ENCODE measurements at regions not wholly inside any gene's neighbourhood (a gene's known extent, or its start where the extent isn't known, plus 50 kb on each side); places are given as distances from the start of the nearest gene placed in this dataset.

DNA sequence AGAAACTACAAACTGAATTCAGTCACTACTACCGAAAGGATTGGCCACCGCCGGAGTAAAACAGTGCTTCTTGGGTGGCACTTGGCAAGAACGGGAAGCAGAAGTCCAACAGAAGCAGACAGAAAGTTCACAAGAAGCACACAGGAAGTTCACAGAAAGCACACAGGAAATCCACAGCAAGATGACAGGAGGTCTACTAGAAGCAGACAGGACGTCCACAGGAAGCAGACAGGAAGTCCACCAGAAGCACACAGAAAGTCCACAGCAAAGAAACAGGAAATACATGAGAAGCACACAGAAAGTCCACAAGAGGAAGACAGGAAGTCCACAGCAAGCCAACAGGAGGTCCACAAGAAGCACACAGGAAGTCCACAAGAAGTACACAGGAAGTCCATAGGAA lies 399.2 kb upstream of the AUTS2 start:
- DNase-seq (ENCODE audit: extremely low read depth, low read depth), result no peak

DNA sequence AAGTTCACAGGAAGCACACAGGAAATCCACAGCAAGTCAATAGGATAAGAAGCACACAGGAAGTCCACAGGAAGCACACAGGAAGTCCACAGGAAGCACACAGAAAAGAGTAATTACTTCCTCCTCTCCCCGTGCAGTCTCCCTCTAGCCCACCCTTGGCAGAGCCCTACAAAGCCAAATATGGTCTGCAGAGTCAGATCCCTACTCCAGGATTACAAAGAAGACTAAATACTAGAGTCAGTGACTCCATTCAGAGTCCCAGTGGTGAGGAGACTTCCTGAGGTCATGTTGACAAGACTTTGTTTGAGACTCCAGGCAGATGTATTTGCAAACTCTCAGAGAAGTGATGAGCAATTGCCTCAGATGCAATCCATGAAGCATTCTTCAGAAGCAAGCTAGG lies 398.6 kb upstream of the AUTS2 start:
- TF ChIP-seq, protein P1, sequence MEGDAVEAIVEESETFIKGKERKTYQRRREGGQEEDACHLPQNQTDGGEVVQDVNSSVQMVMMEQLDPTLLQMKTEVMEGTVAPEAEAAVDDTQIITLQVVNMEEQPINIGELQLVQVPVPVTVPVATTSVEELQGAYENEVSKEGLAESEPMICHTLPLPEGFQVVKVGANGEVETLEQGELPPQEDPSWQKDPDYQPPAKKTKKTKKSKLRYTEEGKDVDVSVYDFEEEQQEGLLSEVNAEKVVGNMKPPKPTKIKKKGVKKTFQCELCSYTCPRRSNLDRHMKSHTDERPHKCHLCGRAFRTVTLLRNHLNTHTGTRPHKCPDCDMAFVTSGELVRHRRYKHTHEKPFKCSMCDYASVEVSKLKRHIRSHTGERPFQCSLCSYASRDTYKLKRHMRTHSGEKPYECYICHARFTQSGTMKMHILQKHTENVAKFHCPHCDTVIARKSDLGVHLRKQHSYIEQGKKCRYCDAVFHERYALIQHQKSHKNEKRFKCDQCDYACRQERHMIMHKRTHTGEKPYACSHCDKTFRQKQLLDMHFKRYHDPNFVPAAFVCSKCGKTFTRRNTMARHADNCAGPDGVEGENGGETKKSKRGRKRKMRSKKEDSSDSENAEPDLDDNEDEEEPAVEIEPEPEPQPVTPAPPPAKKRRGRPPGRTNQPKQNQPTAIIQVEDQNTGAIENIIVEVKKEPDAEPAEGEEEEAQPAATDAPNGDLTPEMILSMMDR (IDR thresholded peaks at IDR 0.05; ENCODE audit: low read depth, low read length), result no peak
- no peak for DNase-seq (ENCODE audit: extremely low read depth, low read depth)

More for the DNA sequence above, 399.2 kb upstream of the AUTS2 start:
- TF ChIP-seq, protein P1 (IDR thresholded peaks at IDR 0.05; ENCODE audit: low read depth, low read length), result no peak

DNA sequence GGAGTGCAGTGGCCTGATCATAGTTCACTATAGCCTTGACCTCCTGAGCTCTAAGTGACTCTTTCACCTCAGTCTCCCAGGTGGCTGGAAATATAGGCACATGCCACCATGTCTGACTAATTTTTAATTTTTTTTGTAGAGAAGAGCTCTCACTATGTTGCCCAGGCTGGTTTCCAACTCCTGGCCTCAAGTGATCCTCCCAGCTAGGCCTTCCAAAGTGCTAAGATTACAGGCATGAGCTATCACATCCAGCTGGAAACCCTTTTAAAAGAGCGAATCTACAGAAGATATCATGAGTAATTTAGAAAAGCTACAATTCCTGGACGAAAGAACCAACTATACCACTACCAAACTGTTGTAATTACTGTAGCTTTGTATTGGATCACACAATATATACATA lies 394.4 kb upstream of the AUTS2 start:
- TF ChIP-seq, protein P1 (IDR thresholded peaks at IDR 0.05; ENCODE audit: low read depth, low read length), result no peak

DNA sequence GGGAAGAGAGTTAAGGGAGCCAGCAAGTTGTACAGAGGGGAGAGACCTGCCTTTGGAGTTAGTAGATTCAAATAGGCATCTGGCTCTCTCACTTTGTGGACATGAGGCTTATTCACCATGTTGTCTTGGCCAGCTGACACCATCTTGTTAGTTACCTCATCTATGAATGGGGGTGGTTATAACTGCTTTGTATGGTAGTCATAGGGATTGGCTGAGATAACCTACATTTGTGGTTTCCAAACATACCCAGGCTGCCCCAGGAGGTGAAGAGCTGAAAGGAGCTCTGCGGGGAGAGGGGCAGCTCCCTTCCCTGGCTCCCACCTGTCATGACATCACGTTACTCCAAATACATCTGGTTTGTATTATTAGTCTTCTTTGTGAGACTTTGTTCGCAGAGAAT lies 393.3 kb upstream of the AUTS2 start:
- DNase-seq (ENCODE audit: extremely low read depth, low read depth), result no peak
- TF ChIP-seq, protein P1 (IDR thresholded peaks at IDR 0.05; ENCODE audit: low read depth, low read length), result no peak

More for the DNA sequence above, 394.4 kb upstream of the AUTS2 start:
- no peak for DNase-seq (ENCODE audit: extremely low read depth, low read depth)

DNA sequence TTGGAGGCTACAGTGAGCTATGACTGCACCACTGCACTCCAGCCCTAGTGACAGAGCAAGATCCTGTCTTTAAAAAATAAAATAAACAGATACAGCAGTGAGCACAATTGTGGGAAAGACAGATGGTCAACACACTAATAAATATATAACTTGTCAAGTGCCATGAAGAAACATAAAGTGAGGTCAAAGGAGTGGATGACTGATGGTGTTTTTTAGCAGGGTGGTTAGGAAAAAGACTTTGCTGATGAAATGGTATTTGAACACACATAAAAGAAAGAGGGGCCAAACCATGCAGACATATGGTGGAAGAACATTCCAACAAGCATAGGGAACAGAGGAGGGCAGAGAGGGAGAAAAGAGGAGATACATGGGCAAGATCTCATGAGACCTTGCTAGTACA lies 392.7 kb upstream of the AUTS2 start:
- no peak for DNase-seq (ENCODE audit: extremely low read depth, low read depth)
- TF ChIP-seq, protein P1 (IDR thresholded peaks at IDR 0.05; ENCODE audit: low read depth, low read length), result no peak

DNA sequence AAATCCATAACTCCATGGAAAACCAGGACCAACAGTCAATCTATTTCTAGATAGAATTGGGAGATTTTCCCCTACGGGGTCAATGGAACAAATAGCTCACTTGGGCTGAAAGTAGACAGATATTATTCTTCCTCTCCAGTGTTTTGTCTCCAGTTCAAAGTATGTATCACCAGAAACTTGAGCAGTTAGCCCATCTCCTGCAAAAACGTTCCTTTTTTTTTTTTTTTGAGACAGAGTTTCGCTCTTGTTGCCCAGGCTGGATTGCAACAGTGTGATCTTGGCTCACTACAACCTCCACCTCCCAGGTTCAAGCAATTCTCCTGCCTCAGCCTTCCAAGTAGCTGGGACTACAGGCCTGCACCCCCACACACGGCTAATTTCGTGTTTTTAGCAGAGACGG lies 390.0 kb upstream of the AUTS2 start:
- TF ChIP-seq, protein P1 (IDR thresholded peaks at IDR 0.05; ENCODE audit: low read depth, low read length), result no peak
- no peak for DNase-seq (ENCODE audit: extremely low read depth, low read depth)

DNA sequence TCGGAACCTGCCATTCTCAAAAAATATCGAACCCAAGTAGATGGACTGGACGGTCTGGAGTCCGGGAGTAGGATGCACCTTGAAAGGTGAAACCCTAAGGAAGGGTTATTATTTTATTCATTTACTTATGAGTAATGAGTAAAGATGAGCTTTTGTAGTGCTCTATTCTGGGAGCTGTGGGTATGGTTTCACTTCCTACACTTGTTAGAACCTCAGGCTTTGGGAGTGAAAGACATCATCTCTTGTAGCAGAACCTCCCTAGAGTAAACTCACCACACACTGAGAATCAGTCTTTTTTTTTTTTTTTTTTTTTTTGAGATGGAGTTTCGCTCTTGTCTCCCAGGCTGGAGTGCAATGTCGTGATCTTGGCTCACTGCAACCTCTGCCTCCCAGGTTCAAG lies 389.4 kb upstream of the AUTS2 start:
- no peak for DNase-seq (ENCODE audit: extremely low read depth, low read depth)
- TF ChIP-seq, protein P1 (IDR thresholded peaks at IDR 0.05; ENCODE audit: low read depth, low read length), result no peak

All from AG09319 (cell line).